ENCODE measurements at regions not wholly inside any gene's neighbourhood (a gene's known extent, or its start where the extent isn't known, plus 50 kb on each side); places are given as distances from the start of the nearest gene placed in this dataset.
"Not testable (repeated sequence)": the region's sequence is repeated elsewhere in the genome, so short reads cannot be mapped to it uniquely, and the experiment has no call there.

DNA sequence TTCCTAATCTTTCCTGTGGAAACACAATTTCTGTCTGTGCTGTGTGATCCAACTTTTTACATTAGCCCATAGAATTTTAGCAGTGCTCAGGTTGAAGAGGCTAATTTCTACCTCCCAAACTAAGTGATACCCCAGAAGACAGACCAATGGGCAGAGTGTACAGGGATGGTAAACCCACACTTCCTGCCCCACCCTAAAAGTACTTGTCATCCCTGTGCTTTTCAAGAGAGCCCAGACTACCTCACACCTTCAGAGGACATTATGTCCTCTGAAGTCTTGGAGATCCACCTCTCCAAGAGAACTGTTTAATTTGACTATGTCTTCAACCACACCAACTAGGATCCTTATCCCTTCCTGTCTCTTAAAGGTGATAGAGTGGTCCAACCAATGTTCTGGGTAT is 82.0 kb upstream of the ACSL1 start:
- DNase-seq = no peak

DNA sequence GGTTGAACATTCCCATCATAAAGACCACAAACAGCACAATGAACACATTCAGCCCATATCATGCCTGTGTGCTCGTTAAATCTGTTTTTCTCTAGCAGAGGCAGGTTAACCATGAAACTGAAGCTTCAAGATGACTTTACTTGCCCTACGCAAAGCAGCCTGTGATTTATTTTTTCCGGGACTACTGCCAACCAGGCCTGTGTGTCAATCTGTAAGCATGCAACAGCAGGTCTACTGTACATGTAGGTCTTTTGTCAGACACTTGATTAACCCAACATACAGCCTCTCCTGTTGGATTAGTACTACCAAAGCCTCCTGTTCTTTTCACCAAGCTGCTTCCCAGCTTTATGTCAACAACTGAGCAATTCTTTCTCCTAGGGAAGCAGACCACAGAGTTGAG is 85.5 kb upstream of the ACSL1 start:
- no peak for DNase-seq

GRCh38 chr4:184913356-184914143 is 87.8 kb upstream of the ACSL1 start:
- no peak for DNase-seq

- not testable (repeated sequence) for DNase-seq
Measured at GRCh38 chr4:184918799-184919198, 93.0 kb upstream of the ACSL1 start.

- DNase-seq = no peak
Measured at GRCh38 chr4:184921456-184921855, 95.7 kb upstream of the ACSL1 start.

DNA sequence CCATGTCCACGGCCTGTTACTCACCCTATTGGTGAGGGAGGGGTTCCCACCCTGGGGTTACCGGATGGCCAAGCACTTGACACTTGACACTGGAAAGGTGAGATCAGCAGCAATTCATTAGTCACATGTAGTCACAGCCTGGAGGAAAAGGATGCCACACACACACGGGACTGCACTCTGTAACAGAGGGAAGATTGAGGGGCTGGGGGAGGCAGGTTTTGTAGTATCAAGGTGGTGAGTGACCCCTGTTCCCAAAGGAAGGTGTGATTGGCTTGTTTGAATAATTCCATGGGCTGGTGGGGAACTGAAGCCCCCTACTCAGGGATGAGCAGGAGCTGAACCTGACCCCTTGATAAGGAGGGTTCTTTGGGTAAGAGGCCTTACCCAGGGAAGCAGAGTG is 96.0 kb upstream of the HELT start:
- no peak for DNase-seq

- DNase-seq = no peak
Measured at GRCh38 chr4:184924516-184924915, 93.8 kb upstream of the HELT start.

GRCh38 chr4:184929476-184929875 is 88.8 kb upstream of the HELT start:
- DNase-seq = no peak

DNA sequence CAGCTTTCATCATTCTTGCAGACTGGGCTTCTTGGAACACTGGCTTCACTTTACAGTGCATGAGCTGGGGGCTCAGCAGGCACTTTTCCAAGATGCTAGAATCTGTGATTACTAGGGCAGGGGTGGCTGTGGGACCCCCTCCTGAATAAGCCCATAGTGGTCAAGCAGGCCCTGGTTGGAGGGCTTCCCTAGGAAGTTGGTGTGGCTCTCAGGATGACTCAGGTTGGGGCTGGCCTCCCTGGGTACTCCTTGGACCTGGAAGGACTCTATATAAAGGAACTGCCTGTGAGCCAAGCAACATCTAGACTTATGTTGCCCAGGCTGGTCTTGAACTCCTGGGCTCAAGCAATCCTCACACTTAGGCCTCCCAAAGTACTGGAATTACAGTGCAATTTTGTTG is 88.3 kb upstream of the HELT start:
- no peak for DNase-seq

- no peak for DNase-seq
Measured at GRCh38 chr4:184932343-184932742, 85.9 kb upstream of the HELT start.

- DNase-seq = no peak
Measured at GRCh38 chr4:184933311-184933710, 85.0 kb upstream of the HELT start.

DNA sequence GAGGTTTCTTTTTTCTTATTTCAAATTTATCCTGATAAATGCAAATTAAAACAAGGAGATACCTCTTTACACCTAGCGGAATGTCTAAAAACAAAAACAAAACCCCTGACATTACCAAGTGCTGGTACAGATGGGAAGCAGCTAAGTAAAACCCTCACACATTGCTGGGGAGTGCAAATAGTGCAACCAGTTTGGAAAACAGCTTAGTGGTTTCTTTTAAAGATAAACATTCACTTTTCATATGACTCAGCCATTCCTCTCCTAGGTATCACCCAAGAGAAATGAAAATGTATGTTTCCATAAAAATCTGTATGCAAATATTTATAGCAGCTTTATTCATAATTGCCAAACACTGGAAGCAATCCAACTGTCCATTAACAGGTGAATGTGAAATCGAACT is 84.1 kb upstream of the HELT start:
- DNase-seq = no peak

DNA sequence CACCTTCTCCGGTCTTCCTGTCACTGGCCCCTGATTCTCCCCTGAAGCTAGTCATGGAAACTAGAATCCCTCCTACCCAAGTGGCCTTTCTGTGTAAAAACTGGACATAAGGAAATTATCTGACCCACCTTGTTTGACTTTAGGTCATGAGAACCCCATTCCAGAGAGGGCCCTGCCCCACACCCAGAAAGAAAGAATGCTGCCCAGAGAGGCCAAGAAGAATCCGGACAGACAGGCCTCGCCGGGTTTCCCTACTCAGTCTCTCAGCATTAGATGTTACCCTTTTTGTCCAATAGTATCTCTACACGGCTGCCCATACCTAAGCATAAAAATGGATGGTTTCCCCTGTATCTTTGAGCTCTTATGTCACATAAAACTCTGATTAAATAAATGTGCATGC is 83.3 kb upstream of the HELT start:
- no peak for DNase-seq

GRCh38 chr4:184936071-184936470 is 82.2 kb upstream of the HELT start:
- no peak for DNase-seq

DNA sequence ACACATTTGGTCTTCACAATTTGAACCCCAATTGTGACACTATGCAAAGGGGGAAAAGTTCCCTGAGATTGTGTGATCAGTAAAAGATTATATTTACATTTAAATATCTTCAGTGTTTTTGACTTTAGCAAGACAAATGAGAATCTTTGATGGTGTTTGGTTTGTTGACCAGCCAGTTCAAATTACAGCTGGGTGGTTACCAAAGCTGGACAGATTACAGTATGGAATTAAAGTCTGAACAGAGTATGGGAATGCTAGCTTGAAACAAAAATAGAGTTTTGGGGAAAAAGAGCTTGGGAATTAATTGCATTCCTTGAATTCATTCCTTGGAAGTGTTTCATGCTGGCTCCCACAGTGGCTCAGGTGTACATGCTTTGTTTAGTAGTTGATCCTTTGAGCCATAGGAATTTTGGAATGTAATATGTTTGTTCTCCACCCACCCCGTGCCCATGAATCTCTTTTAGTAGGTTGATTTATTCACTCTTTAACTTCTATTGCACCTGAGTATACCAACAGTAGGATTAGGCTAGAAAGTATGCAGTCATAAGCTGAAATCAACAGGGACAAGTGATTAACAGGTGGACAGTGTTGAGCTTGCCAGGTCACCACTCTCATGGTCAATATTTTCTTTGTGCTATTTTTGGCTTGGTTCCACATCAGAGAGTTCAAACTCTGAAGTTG is 81.1 kb upstream of the HELT start:
- DNase-seq = no peak

- no peak for DNase-seq
Measured at GRCh38 chr4:184937745-184938144, 80.5 kb upstream of the HELT start.

- no peak for DNase-seq
Measured at GRCh38 chr4:184938871-184939270, 79.4 kb upstream of the HELT start.

- no peak for DNase-seq
Measured at GRCh38 chr4:184939978-184940377, 78.3 kb upstream of the HELT start.

GRCh38 chr4:184940500-184940899 is 77.8 kb upstream of the HELT start:
- DNase-seq = no peak

DNA sequence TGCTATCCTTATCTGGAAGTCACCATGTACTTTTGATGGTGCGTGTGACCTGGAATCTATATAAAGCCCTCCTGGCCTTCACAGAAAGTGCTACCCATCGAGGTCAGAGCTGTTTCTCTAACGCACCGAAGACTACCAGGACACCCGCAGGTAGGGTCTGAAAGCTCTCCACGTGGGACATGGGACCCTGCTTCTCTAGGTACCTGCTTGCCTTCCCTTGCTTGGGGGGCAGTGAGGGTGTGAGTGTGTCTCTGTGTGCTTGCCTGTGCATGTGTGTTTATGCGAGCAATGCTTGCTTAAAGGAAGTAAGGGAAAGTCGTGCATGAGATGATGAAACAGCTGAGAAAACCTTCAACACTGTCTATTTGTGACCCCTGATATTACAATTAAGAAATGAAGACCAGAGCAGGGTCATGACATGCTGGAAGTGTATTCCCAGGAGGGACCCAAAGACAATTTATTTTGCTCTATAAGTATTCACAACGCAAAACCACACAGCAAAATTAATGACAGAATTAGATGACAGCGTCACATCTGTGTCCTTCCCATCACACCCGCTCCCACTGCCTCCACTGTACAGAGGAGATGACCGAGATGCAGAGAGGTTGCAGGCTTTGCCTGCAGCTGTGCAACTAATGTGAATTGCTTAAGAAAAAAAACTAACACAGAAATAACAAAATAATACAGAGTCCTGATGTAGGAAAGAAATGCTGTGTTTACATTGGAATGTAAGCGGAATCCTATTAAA is 76.4 kb upstream of the HELT start:
- no peak for DNase-seq

DNA sequence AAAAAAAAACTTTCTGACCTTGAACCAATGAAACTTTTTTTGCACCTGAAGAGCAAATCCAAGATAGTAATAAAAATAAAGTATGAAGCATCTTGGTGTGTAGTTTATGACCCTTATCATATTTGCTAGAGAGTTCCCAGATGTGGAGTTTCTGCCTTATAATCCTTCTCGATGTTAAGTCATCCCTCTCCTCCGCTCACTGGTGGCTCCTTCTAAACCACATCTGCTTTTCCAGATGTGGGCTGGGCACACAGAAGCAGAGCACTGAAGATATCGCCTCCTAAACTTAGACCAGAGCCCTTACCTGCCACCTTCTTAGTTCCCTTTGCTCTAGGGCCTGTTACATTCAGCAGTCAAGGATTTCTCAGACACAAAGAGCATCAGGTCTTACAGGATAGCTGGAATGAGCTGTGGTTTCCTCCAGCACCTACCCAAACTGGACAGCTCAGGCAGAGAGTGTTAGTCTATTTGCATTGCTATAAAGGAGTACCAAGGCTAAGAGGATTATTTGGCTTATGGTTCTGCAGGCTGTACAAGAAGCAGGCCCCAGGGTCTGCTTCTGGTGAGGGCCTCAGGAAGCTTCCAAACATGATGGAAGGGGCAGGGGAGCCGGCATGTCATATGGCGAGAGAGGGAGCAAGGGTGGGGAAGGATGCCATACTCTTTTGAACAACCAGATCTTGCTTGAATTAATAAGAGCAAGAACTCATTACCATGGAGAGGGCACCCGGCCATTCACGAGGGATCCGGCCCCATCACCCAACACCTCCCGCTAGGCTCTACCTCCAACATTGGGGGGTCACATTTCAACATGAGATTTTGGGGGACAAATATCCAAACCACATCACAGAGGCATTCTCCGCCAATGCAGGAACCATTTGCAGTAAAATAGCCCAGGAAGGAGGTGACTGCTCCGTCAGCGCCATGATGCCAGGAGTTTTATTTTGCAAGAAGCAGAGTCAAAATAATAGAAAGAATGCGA is 75.6 kb upstream of the HELT start:
- DNase-seq = no peak

- no peak for DNase-seq
Measured at GRCh38 chr4:184949020-184949419, 69.3 kb upstream of the HELT start.
